Kidney (tissue), 13 donors: ENCODE measurements at regions not wholly inside any gene's neighbourhood (a gene's known extent, or its start where the extent isn't known, plus 50 kb on each side); places are given as distances from the start of the nearest gene placed in this dataset.

ENCODE experiments used
- DNase-seq, 5 donors: peaks; one replicate each; pipeline ENCODE4 v3.0.0-alpha.2; 2013 to 2020
- FAIRE-seq: peaks from 2 replicates; lab custom pipeline; 2012; peaks lifted over from hg19 to GRCh38; lab: Jason Lieb, UNC
- H3K27ac ChIP-seq, 2 donors: one replicate each; pipeline ENCODE4 v1.7.0; 2013; ENCODE audit warnings: low read depth in 2 of 2, low read length in 2 of 2, inconsistent platforms in 1 of 2
- H3K27me3 ChIP-seq: one replicate; pipeline ENCODE4 v1.7.1; 2013; ENCODE audit warnings: low read length, inconsistent platforms; ENCODE audit not compliant: control insufficient read depth, insufficient read depth
- H3K36me3 ChIP-seq, 3 donors: one replicate each; pipeline versions ENCODE4 v1.7.0 to v1.7.1; 2013; ENCODE audit warnings: low read length in 3 of 3, control low read depth in 1 of 3, inconsistent platforms in 1 of 3; ENCODE audit not compliant: insufficient read depth in 3 of 3, control insufficient read depth in 2 of 3
- H3K4me1 ChIP-seq, 3 donors: one replicate each; pipeline versions ENCODE4 v1.7.0 to v1.7.1; 2013; ENCODE audit warnings: low read length in 3 of 3, inconsistent platforms in 1 of 3, low read depth in 1 of 3; ENCODE audit not compliant: control insufficient read depth in 2 of 3, insufficient read depth in 2 of 3
- H3K4me3 ChIP-seq, 3 donors: one replicate each; pipeline versions ENCODE4 v1.7.0 to v1.8.1; 2013; ENCODE audit warnings: low read length in 3 of 3, control low read depth in 1 of 3, inconsistent platforms in 1 of 3
- H3K9ac ChIP-seq, 3 donors: one replicate each; pipeline versions ENCODE4 v1.7.0 to v1.7.1; 2013; ENCODE audit warnings: low read length in 3 of 3, control low read depth in 1 of 3, inconsistent platforms in 1 of 3
- H3K9me3 ChIP-seq, 3 donors: one replicate each; pipeline versions ENCODE4 v1.7.0 to v1.7.1; 2013; ENCODE audit warnings: low read length in 3 of 3, control low read depth in 1 of 3, inconsistent platforms in 1 of 3; ENCODE audit not compliant: control insufficient read depth in 2 of 3, insufficient read depth in 1 of 3
- intact Hi-C: fragments of 100-400 bp; cut with DNase I; formaldehyde crosslinking; loops from one replicate; pipeline ENCODE4 v1.11.1; 2022
- TF ChIP-seq, protein P1 (sequence below): IDR thresholded peaks from 3 replicates; pipeline ENCODE4 v1.5.1; 2012; ENCODE audit warnings: mild to moderate bottlenecking, moderate library complexity, borderline replicate concordance; ENCODE audit not compliant: insufficient read depth; ENCODE audit errors: extremely low read depth
- donor health status: control.
- donor health status: control.
- donor health status: control.
- donor health status: control.
- donor health status: control.
- donor health status: DM: yes; HTN: yes; CAD: no.
- donor health status: Normal renal cell carcinoma (clear cell type).

DNA sequence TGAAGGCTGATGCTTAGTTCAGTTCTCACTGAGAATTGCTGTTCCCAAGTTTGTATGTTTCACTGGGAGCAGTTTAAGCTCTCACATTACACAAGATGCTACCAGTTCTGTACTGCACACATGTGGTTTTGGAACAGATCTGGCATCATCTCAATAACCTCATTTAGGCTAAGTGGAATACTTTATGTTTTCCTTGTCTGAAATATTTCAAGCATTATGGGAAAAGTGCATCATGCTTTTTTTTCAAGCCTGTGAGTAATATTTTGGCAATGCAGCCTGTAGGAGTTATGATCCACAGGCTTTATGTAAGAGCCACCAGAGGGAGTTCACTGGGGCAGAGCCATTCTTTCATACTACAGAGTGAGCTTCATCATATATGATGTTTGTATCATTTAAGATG lies 141.5 kb downstream of the OR4C45 start:
- no peak overlapping the region for H3K9ac ChIP-seq
- no peak for FAIRE-seq
- no peaks in the 10 kb centered on the region for H3K27me3 ChIP-seq

DNA sequence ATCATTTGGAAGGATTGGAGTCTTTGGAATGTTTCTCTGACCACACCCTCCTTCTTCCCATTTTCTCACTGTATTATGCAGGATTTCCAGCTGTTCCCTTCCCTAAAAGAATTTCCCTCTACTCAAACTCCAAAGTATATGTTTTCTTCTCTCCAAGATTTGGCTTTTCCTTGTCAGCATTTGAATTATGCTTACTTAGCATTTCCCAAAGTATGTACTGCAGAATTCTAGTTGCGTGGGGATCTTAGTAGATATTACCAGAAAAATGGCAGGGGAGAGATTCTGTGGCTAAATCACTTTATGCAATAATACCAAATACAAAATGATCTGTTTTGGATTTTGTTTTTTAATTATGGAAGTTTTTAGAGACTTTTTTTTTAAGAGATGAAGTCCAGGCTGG lies 142.3 kb downstream of the OR4C45 start:
- TF ChIP-seq, protein P1, sequence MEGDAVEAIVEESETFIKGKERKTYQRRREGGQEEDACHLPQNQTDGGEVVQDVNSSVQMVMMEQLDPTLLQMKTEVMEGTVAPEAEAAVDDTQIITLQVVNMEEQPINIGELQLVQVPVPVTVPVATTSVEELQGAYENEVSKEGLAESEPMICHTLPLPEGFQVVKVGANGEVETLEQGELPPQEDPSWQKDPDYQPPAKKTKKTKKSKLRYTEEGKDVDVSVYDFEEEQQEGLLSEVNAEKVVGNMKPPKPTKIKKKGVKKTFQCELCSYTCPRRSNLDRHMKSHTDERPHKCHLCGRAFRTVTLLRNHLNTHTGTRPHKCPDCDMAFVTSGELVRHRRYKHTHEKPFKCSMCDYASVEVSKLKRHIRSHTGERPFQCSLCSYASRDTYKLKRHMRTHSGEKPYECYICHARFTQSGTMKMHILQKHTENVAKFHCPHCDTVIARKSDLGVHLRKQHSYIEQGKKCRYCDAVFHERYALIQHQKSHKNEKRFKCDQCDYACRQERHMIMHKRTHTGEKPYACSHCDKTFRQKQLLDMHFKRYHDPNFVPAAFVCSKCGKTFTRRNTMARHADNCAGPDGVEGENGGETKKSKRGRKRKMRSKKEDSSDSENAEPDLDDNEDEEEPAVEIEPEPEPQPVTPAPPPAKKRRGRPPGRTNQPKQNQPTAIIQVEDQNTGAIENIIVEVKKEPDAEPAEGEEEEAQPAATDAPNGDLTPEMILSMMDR = no peak
- Histone ChIP-seq H3K36me3 (no peaks in the 10 kb centered on the region), H3K4me3 (no peak overlapping the region), H3K4me1 (no peaks in the 10 kb centered on the region), H3K27ac (no peak overlapping the region), H3K9me3 (peaks cover 0 to 4% (median 0%) of the 10 kb centered on the region in 3 donors), H3K9ac (no peak overlapping the region), H3K27me3 (no peaks in the 10 kb centered on the region)
- FAIRE-seq = no peak
- intact Hi-C loops = no loop called here
- no peak for DNase-seq

More for the DNA sequence above, 141.5 kb downstream of the OR4C45 start:
- H3K9me3 ChIP-seq = peaks cover 0 to 4% (median 0%) of the 10 kb centered on the region in 3 donors
- no peak overlapping the region for H3K4me3 ChIP-seq
- H3K4me1 ChIP-seq = no peaks in the 10 kb centered on the region
- no peaks in the 10 kb centered on the region for H3K36me3 ChIP-seq
- TF ChIP-seq, protein P1 = no peak
- intact Hi-C loops = no loop called here
- DNase-seq = no peak
- no peak overlapping the region for H3K27ac ChIP-seq

DNA sequence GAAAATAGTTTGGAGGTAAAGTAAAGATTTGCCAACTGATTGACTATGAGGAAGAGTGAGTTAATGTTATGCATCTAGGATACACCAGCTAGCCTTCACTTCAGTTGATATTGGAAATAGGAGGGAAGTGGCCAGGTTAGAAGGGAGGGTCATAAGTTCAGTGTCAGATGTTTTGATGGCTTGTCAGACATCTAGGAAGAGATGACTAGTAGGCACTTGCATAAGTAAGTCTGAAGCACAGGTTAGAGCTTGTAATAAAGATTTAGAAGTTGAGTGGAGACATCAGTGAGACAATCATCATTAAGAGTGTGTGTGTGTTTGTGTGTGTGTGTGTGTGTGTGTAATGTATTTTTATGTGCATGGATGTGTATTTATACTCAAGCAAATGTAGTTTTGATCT lies 146.1 kb downstream of the OR4C45 start:
- H3K4me3 ChIP-seq = no peak overlapping the region
- H3K9me3 ChIP-seq = peaks cover 0 to 4% (median 0%) of the 10 kb centered on the region in 3 donors
- no peaks in the 10 kb centered on the region for H3K27me3 ChIP-seq
- TF ChIP-seq, protein P1 = no peak
- intact Hi-C loops = no loop called here
- H3K36me3 ChIP-seq = no peaks in the 10 kb centered on the region
- no peaks in the 10 kb centered on the region for H3K4me1 ChIP-seq
- H3K27ac ChIP-seq = no peak overlapping the region
- FAIRE-seq (no peak), DNase-seq (no peak)
- H3K9ac ChIP-seq = no peak overlapping the region

DNA sequence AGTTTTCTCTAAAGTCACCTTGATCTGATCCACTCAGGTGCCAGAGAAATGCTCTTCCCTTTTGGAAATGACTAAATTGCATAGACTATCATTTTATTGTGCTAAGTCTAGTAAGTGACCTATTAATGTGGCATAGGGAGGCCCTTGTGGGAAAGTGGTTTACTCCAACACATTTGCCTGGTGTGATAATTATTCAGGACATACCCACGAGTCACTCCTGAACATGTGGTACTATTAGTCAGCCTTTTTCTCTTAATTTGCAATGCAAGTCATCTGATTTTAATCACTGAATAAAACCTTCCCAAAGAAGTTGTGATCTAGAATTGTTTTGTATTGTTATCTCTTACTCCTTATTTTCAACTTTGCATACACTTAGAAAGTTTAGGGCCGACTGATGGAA lies 148.7 kb downstream of the OR4C45 start:
- H3K4me1 ChIP-seq = no peaks in the 10 kb centered on the region
- no peak overlapping the region for H3K9ac ChIP-seq
- intact Hi-C loops = no loop called here
- no peaks in the 10 kb centered on the region for H3K36me3 ChIP-seq
- H3K27ac ChIP-seq = no peak overlapping the region
- TF ChIP-seq, protein P1 = no peak
- DNase-seq = no peak
- FAIRE-seq = no peak
- peaks cover 0 to 4% (median 0%) of the 10 kb centered on the region in 3 donors for H3K9me3 ChIP-seq
- no peaks in the 10 kb centered on the region for H3K27me3 ChIP-seq
- no peak overlapping the region for H3K4me3 ChIP-seq
